ENCODE measurements at regions not wholly inside any gene's neighbourhood (a gene's known extent, or its start where the extent isn't known, plus 50 kb on each side); places are given as distances from the start of the nearest gene placed in this dataset.

- H3K36me3 ChIP-seq (ENCODE audit: control insufficient read depth in 2 of 2, extremely low read depth in 1 of 2, insufficient read depth in 1 of 2, low read length in 1 of 2), result no peaks in the 10 kb centered on the region
- DNase-seq, result no peak
- H3K27me3 ChIP-seq (replicated peaks in 1 of 2; ENCODE audit: control insufficient read depth in 2 of 2, extremely low read depth in 1 of 2, insufficient read depth in 2 of 2, low read length in 1 of 2), result no peaks in the 10 kb centered on the region
- H3K36me3 Mint-ChIP-seq, result no peaks in the 10 kb centered on the region
- no peak overlapping the region for H3K27ac ChIP-seq (ENCODE audit: low read length)
- no peak overlapping the region for H3K4me3 ChIP-seq (ENCODE audit: control insufficient read depth in 1 of 2, extremely low read depth in 1 of 2, low read length in 1 of 2)
- H3K27ac Mint-ChIP-seq, result peak overlapping the region in 1 of 2 donors; percentile 58
- no peaks in the 10 kb centered on the region for H3K27me3 Mint-ChIP-seq
- WGBS (ENCODE audit: insufficient coverage), result no CpG with 5 or more reads among the region's 1 CpG
- H3K4me1 ChIP-seq (ENCODE audit: control insufficient read depth in 1 of 2, extremely low read depth in 1 of 2, insufficient read depth in 2 of 2, low read length in 2 of 2), result peaks cover 7 to 16% of the 10 kb centered on the region in 2 experiments
- H3K4me1 Mint-ChIP-seq, result peaks cover 26 to 28% (median 27%) of the 10 kb centered on the region in 3 donors
- H3K9me3 Mint-ChIP-seq, result no peaks in the 10 kb centered on the region
- ChIA-PET CTCF (no interaction called here), POLR2A (no interaction called here)
- no peaks in the 10 kb centered on the region for H3K9me3 ChIP-seq
- ATAC-seq (replicated peaks in 1 of 4), result no peak
- H3K4me3 Mint-ChIP-seq, result no peak overlapping the region
These were observed 84.9 kb upstream of the TBL1XR1 start for GRCh38 chr3:177282119-177282655.

GRCh38 chr3:177283983-177284382, 86.7 kb upstream of the TBL1XR1 start:
- ATAC-seq (replicated peaks in 1 of 4) (peak in 1 of 4 experiments; percentile 21), DNase-seq (no peak)
- no peaks in the 10 kb centered on the region for H3K36me3 ChIP-seq (ENCODE audit: control insufficient read depth in 2 of 2, extremely low read depth in 1 of 2, insufficient read depth in 1 of 2, low read length in 1 of 2)
- no peaks in the 10 kb centered on the region for H3K27me3 ChIP-seq (replicated peaks in 1 of 2; ENCODE audit: control insufficient read depth in 2 of 2, extremely low read depth in 1 of 2, insufficient read depth in 2 of 2, low read length in 1 of 2)
- no peak overlapping the region for H3K27ac ChIP-seq (ENCODE audit: low read length)
- POLR2A ChIA-PET, result no interaction called here
- peaks cover 7 to 16% of the 10 kb centered on the region in 2 experiments for H3K4me1 ChIP-seq (ENCODE audit: control insufficient read depth in 1 of 2, extremely low read depth in 1 of 2, insufficient read depth in 2 of 2, low read length in 2 of 2)
- peak overlapping the region in 1 of 3 donors; percentile 49 for H3K4me3 Mint-ChIP-seq
- CTCF ChIA-PET, result no interaction called here
- WGBS (ENCODE audit: insufficient coverage), result 100% methylated on average over 1 of the region's 2 CpGs
- peaks cover 26 to 28% (median 27%) of the 10 kb centered on the region in 3 donors for H3K4me1 Mint-ChIP-seq
- no peaks in the 10 kb centered on the region for H3K36me3 Mint-ChIP-seq
- peak overlapping the region in 1 of 2 donors; percentile 76 for H3K27ac Mint-ChIP-seq
- no peaks in the 10 kb centered on the region for H3K9me3 Mint-ChIP-seq
- H3K9me3 ChIP-seq, result no peaks in the 10 kb centered on the region
- H3K27me3 Mint-ChIP-seq, result no peaks in the 10 kb centered on the region
- H3K4me3 ChIP-seq (ENCODE audit: control insufficient read depth in 1 of 2, extremely low read depth in 1 of 2, low read length in 1 of 2), result no peak overlapping the region

GRCh38 chr3:177284383-177284881, 87.2 kb upstream of the TBL1XR1 start:
- ChIA-PET CTCF (no interaction called here), POLR2A (no interaction called here)
- Mint-ChIP-seq H3K36me3 (no peaks in the 10 kb centered on the region), H3K27me3 (no peaks in the 10 kb centered on the region), H3K4me3 (peak overlapping the region in 2 of 3 donors; percentile 24 to 49), H3K9me3 (no peaks in the 10 kb centered on the region), H3K4me1 (peaks cover 26 to 27% (median 27%) of the 10 kb centered on the region in 3 donors), H3K27ac (peak overlapping the region; percentile 43 to 76)
- peaks cover 7 to 16% of the 10 kb centered on the region in 2 experiments for H3K4me1 ChIP-seq (ENCODE audit: control insufficient read depth in 1 of 2, extremely low read depth in 1 of 2, insufficient read depth in 2 of 2, low read length in 2 of 2)
- DNase-seq (peak in 14 of 35 experiments; percentile 1 to 37 (median 5)), ATAC-seq (replicated peaks in 1 of 4) (peak in 3 of 4 experiments; percentile 35 to 62 (median 56))
- H3K27me3 ChIP-seq (replicated peaks in 1 of 2; ENCODE audit: control insufficient read depth in 2 of 2, extremely low read depth in 1 of 2, insufficient read depth in 2 of 2, low read length in 1 of 2), result no peaks in the 10 kb centered on the region
- no peaks in the 10 kb centered on the region for H3K9me3 ChIP-seq
- no peak overlapping the region for H3K4me3 ChIP-seq (ENCODE audit: control insufficient read depth in 1 of 2, extremely low read depth in 1 of 2, low read length in 1 of 2)
- H3K27ac ChIP-seq (ENCODE audit: low read length), result no peak overlapping the region
- WGBS (ENCODE audit: insufficient coverage), result 26% methylated on average over 5 of the region's 8 CpGs
- no peaks in the 10 kb centered on the region for H3K36me3 ChIP-seq (ENCODE audit: control insufficient read depth in 2 of 2, extremely low read depth in 1 of 2, insufficient read depth in 1 of 2, low read length in 1 of 2)

GRCh38 chr3:177286034-177286433, 88.8 kb upstream of the TBL1XR1 start:
- Histone ChIP-seq H3K9me3 (no peaks in the 10 kb centered on the region), H3K27ac (ENCODE audit: low read length) (no peak overlapping the region), H3K36me3 (ENCODE audit: control insufficient read depth in 2 of 2, extremely low read depth in 1 of 2, insufficient read depth in 1 of 2, low read length in 1 of 2) (no peaks in the 10 kb centered on the region), H3K4me3 (ENCODE audit: control insufficient read depth in 1 of 2, extremely low read depth in 1 of 2, low read length in 1 of 2) (no peak overlapping the region), H3K27me3 (replicated peaks in 1 of 2; ENCODE audit: control insufficient read depth in 2 of 2, extremely low read depth in 1 of 2, insufficient read depth in 2 of 2, low read length in 1 of 2) (no peaks in the 10 kb centered on the region), H3K4me1 (ENCODE audit: control insufficient read depth in 1 of 2, extremely low read depth in 1 of 2, insufficient read depth in 2 of 2, low read length in 2 of 2) (peaks cover 7 to 13% of the 10 kb centered on the region in 2 experiments)
- ChIA-PET POLR2A (no interaction called here), CTCF (interaction anchor here in 1 of 2 donors (0.6 kb wide), 1 partner anchor 772 kb away, joined by 3 read pairs; no protein-coding TSS in a partner anchor)
- WGBS (ENCODE audit: insufficient coverage), result 93% methylated on average over 2 of the region's 2 CpGs
- H3K27ac Mint-ChIP-seq, result no peak overlapping the region
- H3K36me3 Mint-ChIP-seq, result no peaks in the 10 kb centered on the region
- DNase-seq (no peak), ATAC-seq (replicated peaks in 1 of 4) (no peak)
- no peaks in the 10 kb centered on the region for H3K27me3 Mint-ChIP-seq
- H3K9me3 Mint-ChIP-seq, result no peaks in the 10 kb centered on the region
- H3K4me1 Mint-ChIP-seq, result peaks cover 20 to 25% (median 21%) of the 10 kb centered on the region in 3 donors
- H3K4me3 Mint-ChIP-seq, result no peak overlapping the region

- Mint-ChIP-seq H3K27me3 (no peaks in the 10 kb centered on the region), H3K36me3 (no peaks in the 10 kb centered on the region), H3K27ac (no peak overlapping the region), H3K4me3 (no peak overlapping the region), H3K9me3 (no peaks in the 10 kb centered on the region), H3K4me1 (peaks cover 8 to 13% (median 9%) of the 10 kb centered on the region in 3 donors)
- Histone ChIP-seq H3K36me3 (ENCODE audit: control insufficient read depth in 2 of 2, extremely low read depth in 1 of 2, insufficient read depth in 1 of 2, low read length in 1 of 2) (no peaks in the 10 kb centered on the region), H3K27me3 (replicated peaks in 1 of 2; ENCODE audit: control insufficient read depth in 2 of 2, extremely low read depth in 1 of 2, insufficient read depth in 2 of 2, low read length in 1 of 2) (no peaks in the 10 kb centered on the region), H3K4me1 (ENCODE audit: control insufficient read depth in 1 of 2, extremely low read depth in 1 of 2, insufficient read depth in 2 of 2, low read length in 2 of 2) (peaks cover 5% of the 10 kb centered on the region in 2 experiments), H3K4me3 (ENCODE audit: control insufficient read depth in 1 of 2, extremely low read depth in 1 of 2, low read length in 1 of 2) (no peak overlapping the region), H3K27ac (ENCODE audit: low read length) (no peak overlapping the region), H3K9me3 (no peaks in the 10 kb centered on the region)
- 96% methylated on average over 4 of the region's 4 CpGs for WGBS (ENCODE audit: insufficient coverage)
- ChIA-PET CTCF (no interaction called here), POLR2A (interaction anchor here in 1 of 2 donors (0.7 kb wide), 1 partner anchor 19 kb away, joined by 4 read pairs; no protein-coding TSS in a partner anchor)
- no peak for ATAC-seq (replicated peaks in 1 of 4)
- DNase-seq, result no peak
These were observed 89.9 kb upstream of the TBL1XR1 start for GRCh38 chr3:177287231-177287630.

- no peak for ATAC-seq (replicated peaks in 1 of 4)
- POLR2A ChIA-PET, result no interaction called here
- H3K4me3 Mint-ChIP-seq, result no peak overlapping the region
These were observed 93.4 kb upstream of the TBL1XR1 start for GRCh38 chr3:177290633-177291032.

More at GRCh38 chr3:177290633-177291032, 93.4 kb upstream of the TBL1XR1 start:
- H3K36me3 ChIP-seq (ENCODE audit: control insufficient read depth in 2 of 2, extremely low read depth in 1 of 2, insufficient read depth in 1 of 2, low read length in 1 of 2), result no peaks in the 10 kb centered on the region
- WGBS (ENCODE audit: insufficient coverage), result 89% methylated on average over 2 of the region's 8 CpGs
- no peak overlapping the region for H3K27ac ChIP-seq (ENCODE audit: low read length)
- no peaks in the 10 kb centered on the region for H3K36me3 Mint-ChIP-seq
- no peaks in the 10 kb centered on the region for H3K27me3 ChIP-seq (replicated peaks in 1 of 2; ENCODE audit: control insufficient read depth in 2 of 2, extremely low read depth in 1 of 2, insufficient read depth in 2 of 2, low read length in 1 of 2)
- CTCF ChIA-PET, result no interaction called here
- H3K27ac Mint-ChIP-seq, result no peak overlapping the region
- H3K4me3 ChIP-seq (ENCODE audit: control insufficient read depth in 1 of 2, extremely low read depth in 1 of 2, low read length in 1 of 2), result no peak overlapping the region
- H3K9me3 Mint-ChIP-seq, result no peaks in the 10 kb centered on the region
- peaks cover 0 to 6% (median 0%) of the 10 kb centered on the region in 3 donors for H3K4me1 Mint-ChIP-seq
- DNase-seq, result no peak
- H3K9me3 ChIP-seq, result no peaks in the 10 kb centered on the region
- H3K27me3 Mint-ChIP-seq, result no peaks in the 10 kb centered on the region
- no peaks in the 10 kb centered on the region for H3K4me1 ChIP-seq (ENCODE audit: control insufficient read depth in 1 of 2, extremely low read depth in 1 of 2, insufficient read depth in 2 of 2, low read length in 2 of 2)
